A673 (cell line): ENCODE measurements at regions not wholly inside any gene's neighbourhood (a gene's known extent, or its start where the extent isn't known, plus 50 kb on each side); places are given as distances from the start of the nearest gene placed in this dataset.

Experiments used
- CTCF ChIP-seq: fragments of 300-800, 200-600 bp; sonication (generic); conservative IDR thresholded peaks from 2 replicates; pipeline ENCODE4 v1.5.1; 2017; ENCODE audit warnings: low read depth, mild to moderate bottlenecking, antibody characterized with exemption, low read length, moderate library complexity, mixed read lengths
- EZH2 ChIP-seq: fragments of 200-600 bp; sonication (generic); IDR thresholded peaks from 2 replicates; pipeline ENCODE4 v1.6.1; 2017; ENCODE audit warnings: borderline replicate concordance, low read depth, mild to moderate bottlenecking, mixed read lengths, antibody characterized with exemption, low read length; ENCODE audit not compliant: poor library complexity, severe bottlenecking

GRCh38 chr10:111425459-111425858 lies 348.6 kb downstream of the ADRA2A start:
- TF ChIP-seq CTCF (no peak), EZH2 (no peak)
